A673 (cell line): ENCODE measurements at regions not wholly inside any gene's neighbourhood (a gene's known extent, or its start where the extent isn't known, plus 50 kb on each side); places are given as distances from the start of the nearest gene placed in this dataset.

ENCODE experiments used
- BruUV-seq: library from RNA; stranded (reverse); fragments of 400-500 nt; replicated peaks from 2 replicates; lab custom pipeline; 2021; lab: Mats Ljungman, UMichigan
- CTCF ChIA-PET: fragments of 300-600 bp; sonication (Branson Sonifier 250); formaldehyde crosslinking; loops from one replicate; lab custom pipeline; 2022; ENCODE audit warnings: antibody characterized with exemption; lab: Charles Lee
- POLR2A ChIA-PET: fragments of 300-600 bp; sonication (Branson Sonifier 250); formaldehyde crosslinking; loops from one replicate; lab custom pipeline; 2022; ENCODE audit warnings: antibody characterized with exemption; ENCODE audit not compliant: low non-redundant PET; lab: Charles Lee
- DNase-seq: peaks from one replicate; pipeline ENCODE4 v3.0.0-alpha.2; 2015; ENCODE audit warnings: low spot score
- H3K27ac ChIP-seq: fragments of 200-600 bp; sonication (generic); 2 replicates; pipeline ENCODE4 v1.5.1; 2016; ENCODE audit warnings: mixed run types, low read depth, mild to moderate bottlenecking, mixed read lengths, antibody characterized with exemption, low read length; ENCODE audit not compliant: poor library complexity, severe bottlenecking
- H3K27me3 ChIP-seq: fragments of 200-600 bp; sonication (generic); replicated peaks from 2 replicates; pipeline ENCODE4 v1.6.1; 2017; ENCODE audit warnings: mixed run types, low read depth, mild to moderate bottlenecking, mixed read lengths, antibody characterized with exemption, low read length; ENCODE audit not compliant: insufficient read depth, poor library complexity
- H3K36me3 ChIP-seq: fragments of 200-600 bp; sonication (generic); 2 replicates; pipeline ENCODE4 v1.6.1; 2016; ENCODE audit warnings: mixed run types, mild to moderate bottlenecking, mixed read lengths, antibody characterized with exemption, low read length; ENCODE audit not compliant: insufficient read depth, poor library complexity, severe bottlenecking
- H3K4me1 ChIP-seq: fragments of 200-600 bp; sonication (generic); 2 replicates; pipeline ENCODE4 v1.6.1; 2017; ENCODE audit warnings: mixed run types, mild to moderate bottlenecking, mixed read lengths, antibody characterized with exemption, low read length; ENCODE audit not compliant: insufficient read depth, poor library complexity, severe bottlenecking
- H3K4me3 ChIP-seq: fragments of 200-600 bp; sonication (generic); 2 replicates; pipeline ENCODE4 v1.5.1; 2016; ENCODE audit warnings: low read depth, mixed run types, mild to moderate bottlenecking, mixed read lengths, low read length; ENCODE audit not compliant: poor library complexity, severe bottlenecking
- H3K9me3 ChIP-seq: fragments of 200-600 bp; sonication (generic); 2 replicates; pipeline ENCODE4 v1.6.1; 2016; ENCODE audit warnings: mixed run types, low read depth, mild to moderate bottlenecking, mixed read lengths, antibody characterized with exemption, low read length; ENCODE audit not compliant: poor library complexity, severe bottlenecking
- EZH2 ChIP-seq: fragments of 200-600 bp; sonication (generic); IDR thresholded peaks from 2 replicates; pipeline ENCODE4 v1.6.1; 2017; ENCODE audit warnings: borderline replicate concordance, low read depth, mild to moderate bottlenecking, mixed read lengths, antibody characterized with exemption, low read length; ENCODE audit not compliant: poor library complexity, severe bottlenecking
- intact Hi-C: fragments of 100-400 bp; cut with micrococcal nuclease; formaldehyde crosslinking; loops from one replicate; pipeline ENCODE4 v1.10.0; 2022; ENCODE audit not compliant: unreplicated experiment
- TF ChIP-seq, protein P1 (sequence below): fragments of 300-800, 200-600 bp; sonication (generic); conservative IDR thresholded peaks from 2 replicates; pipeline ENCODE4 v1.5.1; 2017; ENCODE audit warnings: low read depth, mild to moderate bottlenecking, antibody characterized with exemption, low read length, moderate library complexity, mixed read lengths

DNA sequence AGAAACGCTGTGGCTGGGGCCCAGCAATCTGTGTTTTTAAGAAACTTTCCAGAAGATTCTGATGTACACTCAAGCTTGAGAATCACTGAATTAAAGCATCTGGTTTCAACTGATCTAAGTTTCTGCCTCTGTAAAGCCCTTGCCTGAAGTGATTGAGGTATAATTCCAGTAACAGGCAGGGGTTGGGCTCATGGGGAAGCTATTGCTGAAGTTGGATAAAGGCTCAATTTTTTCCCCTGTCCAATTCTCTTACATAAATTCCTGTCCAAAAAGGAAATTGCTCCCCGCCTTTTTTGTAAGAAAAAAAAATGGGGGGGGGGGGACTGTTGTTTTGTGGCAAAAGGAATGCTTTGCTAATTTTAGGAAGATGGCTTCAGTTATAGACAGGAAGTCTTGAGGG, 337.4 kb downstream of the NUAK1 start:
- TF ChIP-seq, protein P1, sequence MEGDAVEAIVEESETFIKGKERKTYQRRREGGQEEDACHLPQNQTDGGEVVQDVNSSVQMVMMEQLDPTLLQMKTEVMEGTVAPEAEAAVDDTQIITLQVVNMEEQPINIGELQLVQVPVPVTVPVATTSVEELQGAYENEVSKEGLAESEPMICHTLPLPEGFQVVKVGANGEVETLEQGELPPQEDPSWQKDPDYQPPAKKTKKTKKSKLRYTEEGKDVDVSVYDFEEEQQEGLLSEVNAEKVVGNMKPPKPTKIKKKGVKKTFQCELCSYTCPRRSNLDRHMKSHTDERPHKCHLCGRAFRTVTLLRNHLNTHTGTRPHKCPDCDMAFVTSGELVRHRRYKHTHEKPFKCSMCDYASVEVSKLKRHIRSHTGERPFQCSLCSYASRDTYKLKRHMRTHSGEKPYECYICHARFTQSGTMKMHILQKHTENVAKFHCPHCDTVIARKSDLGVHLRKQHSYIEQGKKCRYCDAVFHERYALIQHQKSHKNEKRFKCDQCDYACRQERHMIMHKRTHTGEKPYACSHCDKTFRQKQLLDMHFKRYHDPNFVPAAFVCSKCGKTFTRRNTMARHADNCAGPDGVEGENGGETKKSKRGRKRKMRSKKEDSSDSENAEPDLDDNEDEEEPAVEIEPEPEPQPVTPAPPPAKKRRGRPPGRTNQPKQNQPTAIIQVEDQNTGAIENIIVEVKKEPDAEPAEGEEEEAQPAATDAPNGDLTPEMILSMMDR, result no peak
- TF ChIP-seq EZH2, result no peak
- Histone ChIP-seq H3K4me1 (no peaks in the 10 kb centered on the region), H3K9me3 (no peaks in the 10 kb centered on the region), H3K27ac (no peak overlapping the region), H3K4me3 (no peak overlapping the region), H3K36me3 (no peaks in the 10 kb centered on the region), H3K27me3 (no peaks in the 10 kb centered on the region)
- BruUV-seq, result no TSS peak
- no peak for DNase-seq
- ChIA-PET CTCF (no interaction called here), POLR2A (no interaction called here)
- intact Hi-C loops, result no loop called here

DNA sequence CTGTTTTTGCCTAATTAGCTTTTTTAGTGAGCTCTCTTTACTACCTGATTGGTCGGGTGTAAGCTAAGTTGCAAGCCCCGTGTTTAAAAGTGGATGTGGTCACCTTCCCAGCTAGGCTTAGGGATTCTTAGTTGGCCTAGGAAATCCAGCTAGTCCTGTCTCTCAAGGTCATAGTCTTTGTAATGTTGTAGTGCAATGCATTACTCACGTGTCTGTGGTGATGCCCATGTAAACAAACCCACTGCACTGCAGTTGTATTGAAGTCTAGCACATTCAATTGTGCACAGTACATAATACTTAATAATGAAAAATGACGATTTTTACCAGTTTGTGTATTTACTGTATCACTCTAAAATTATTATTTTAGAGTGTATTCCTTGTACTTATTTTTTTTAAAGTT, 335.5 kb downstream of the NUAK1 start:
- no peak for DNase-seq
- no peak overlapping the region for H3K27ac ChIP-seq
- POLR2A ChIA-PET, result no interaction called here
- H3K36me3 ChIP-seq, result no peaks in the 10 kb centered on the region
- H3K27me3 ChIP-seq, result no peaks in the 10 kb centered on the region
- no peaks in the 10 kb centered on the region for H3K9me3 ChIP-seq
- no peaks in the 10 kb centered on the region for H3K4me1 ChIP-seq
- TF ChIP-seq, protein P1, result no peak
- TF ChIP-seq EZH2, result no peak
- CTCF ChIA-PET, result no interaction called here
- no TSS peak for BruUV-seq
- no peak overlapping the region for H3K4me3 ChIP-seq
- intact Hi-C loops, result no loop called here

DNA sequence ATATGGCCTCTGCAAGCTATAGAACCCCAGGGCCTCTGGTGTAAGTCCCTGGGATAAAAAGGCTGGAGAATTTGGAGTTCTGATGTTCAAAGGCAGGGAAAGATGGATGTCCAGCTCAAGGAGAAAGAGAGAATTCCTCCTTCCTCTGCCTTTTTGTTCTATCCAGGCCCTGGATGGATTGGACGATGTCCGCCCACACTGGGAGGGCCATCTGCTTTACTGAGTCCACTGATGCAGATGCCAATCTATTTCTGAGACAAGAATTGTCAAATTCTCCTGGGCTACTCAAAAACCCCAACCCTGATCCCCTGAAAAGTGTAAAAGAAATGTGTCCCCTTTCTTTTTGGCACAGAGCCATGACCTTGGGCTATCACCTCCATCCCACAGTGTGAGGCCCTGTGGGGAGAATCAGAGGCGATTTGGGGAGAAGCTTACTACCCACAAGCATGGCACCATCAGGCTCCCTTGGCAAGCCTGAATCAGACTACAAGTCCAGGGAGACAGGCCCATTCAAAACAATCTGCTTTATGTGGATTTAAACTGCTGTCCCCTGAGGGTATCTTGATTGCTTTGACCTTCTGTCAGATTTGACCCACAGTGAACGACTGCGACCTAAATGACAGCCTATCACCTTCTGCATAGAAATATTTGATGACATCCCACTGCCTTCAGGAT, 334.0 kb downstream of the NUAK1 start:
- TF ChIP-seq, protein P1, result no peak
- no TSS peak for BruUV-seq
- H3K4me1 ChIP-seq, result no peaks in the 10 kb centered on the region
- H3K27me3 ChIP-seq, result no peaks in the 10 kb centered on the region
- CTCF ChIA-PET, result no interaction called here
- intact Hi-C loops, result no loop called here
- no peaks in the 10 kb centered on the region for H3K9me3 ChIP-seq
- no peaks in the 10 kb centered on the region for H3K36me3 ChIP-seq
- H3K4me3 ChIP-seq, result no peak overlapping the region
- no peak overlapping the region for H3K27ac ChIP-seq
- DNase-seq, result no peak
- POLR2A ChIA-PET, result no interaction called here
